BJ (cell line): ENCODE measurements at regions not wholly inside any gene's neighbourhood (a gene's known extent, or its start where the extent isn't known, plus 50 kb on each side); places are given as distances from the start of the nearest gene placed in this dataset.
"Not testable (repeated sequence)": the region's sequence is repeated elsewhere in the genome, so short reads cannot be mapped to it uniquely, and the experiment has no call there.

Experiments
- CTCF ChIA-PET: fragments of 350-600 bp; formaldehyde crosslinking; extraction: SDS; loops from one replicate; lab custom pipeline; 2021; ENCODE audit warnings: antibody characterized with exemption, inconsistent platforms; lab: Yijun Ruan, JAX
- POLR2A ChIA-PET: fragments of 300-600 bp; sonication (Branson Sonifier 250); formaldehyde crosslinking; extraction: SDS; loops from one replicate; lab custom pipeline; 2021; ENCODE audit warnings: antibody characterized with exemption; lab: Charles Lee
- DNase-seq: peaks from one replicate; pipeline ENCODE4 v3.0.0-alpha.2; 2011; ENCODE audit warnings: low read depth
- H3K27me3 ChIP-seq: 2 replicates; pipeline ENCODE4 v1.6.0; 2011; ENCODE audit warnings: low read length; ENCODE audit not compliant: control insufficient read depth, insufficient read depth
- H3K36me3 ChIP-seq: 2 replicates; pipeline ENCODE4 v1.5.1; 2011; ENCODE audit warnings: low read length; ENCODE audit not compliant: control insufficient read depth, insufficient read depth
- H3K4me3 ChIP-seq: 2 replicates; pipeline ENCODE4 v1.5.1; 2011; ENCODE audit warnings: low read depth, mild to moderate bottlenecking, control low read depth, low read length
- TF ChIP-seq, protein P1 (sequence below): IDR thresholded peaks from 2 replicates; pipeline ENCODE4 v1.5.1; 2011; ENCODE audit warnings: low read depth, mild to moderate bottlenecking, control low read depth, inconsistent platforms, low read length, moderate library complexity; ENCODE audit not compliant: insufficient read depth

DNA sequence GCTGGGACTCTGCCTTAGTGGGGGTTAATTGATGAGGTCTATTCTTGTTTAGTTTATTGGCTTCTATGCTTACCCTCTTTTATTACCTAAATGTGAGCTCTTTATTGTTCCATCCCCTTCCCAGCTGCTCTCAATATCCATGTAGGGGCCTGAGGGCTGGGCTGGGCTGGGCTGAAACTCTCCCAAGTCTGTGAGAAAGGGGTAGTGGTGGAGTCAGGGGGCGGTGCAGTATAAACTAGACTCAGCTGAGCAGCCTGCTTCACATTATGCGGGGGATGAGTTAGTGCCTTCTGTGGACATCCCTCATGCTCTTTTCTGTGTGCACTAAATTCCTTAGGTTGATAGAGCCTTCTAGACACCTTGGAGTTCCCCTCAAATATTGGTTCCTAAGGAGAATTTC, 451.8 kb upstream of the PTGER4 start:
- Histone ChIP-seq H3K4me3 (no peak overlapping the region), H3K36me3 (no peaks in the 10 kb centered on the region), H3K27me3 (no peaks in the 10 kb centered on the region)
- ChIA-PET CTCF (interaction anchor here (0.9 kb wide), 1 partner anchor 265 kb away, joined by 3 read pairs; no protein-coding TSS in a partner anchor), POLR2A (no interaction called here)
- no peak for DNase-seq
- TF ChIP-seq, protein P1, sequence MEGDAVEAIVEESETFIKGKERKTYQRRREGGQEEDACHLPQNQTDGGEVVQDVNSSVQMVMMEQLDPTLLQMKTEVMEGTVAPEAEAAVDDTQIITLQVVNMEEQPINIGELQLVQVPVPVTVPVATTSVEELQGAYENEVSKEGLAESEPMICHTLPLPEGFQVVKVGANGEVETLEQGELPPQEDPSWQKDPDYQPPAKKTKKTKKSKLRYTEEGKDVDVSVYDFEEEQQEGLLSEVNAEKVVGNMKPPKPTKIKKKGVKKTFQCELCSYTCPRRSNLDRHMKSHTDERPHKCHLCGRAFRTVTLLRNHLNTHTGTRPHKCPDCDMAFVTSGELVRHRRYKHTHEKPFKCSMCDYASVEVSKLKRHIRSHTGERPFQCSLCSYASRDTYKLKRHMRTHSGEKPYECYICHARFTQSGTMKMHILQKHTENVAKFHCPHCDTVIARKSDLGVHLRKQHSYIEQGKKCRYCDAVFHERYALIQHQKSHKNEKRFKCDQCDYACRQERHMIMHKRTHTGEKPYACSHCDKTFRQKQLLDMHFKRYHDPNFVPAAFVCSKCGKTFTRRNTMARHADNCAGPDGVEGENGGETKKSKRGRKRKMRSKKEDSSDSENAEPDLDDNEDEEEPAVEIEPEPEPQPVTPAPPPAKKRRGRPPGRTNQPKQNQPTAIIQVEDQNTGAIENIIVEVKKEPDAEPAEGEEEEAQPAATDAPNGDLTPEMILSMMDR = no peak

DNA sequence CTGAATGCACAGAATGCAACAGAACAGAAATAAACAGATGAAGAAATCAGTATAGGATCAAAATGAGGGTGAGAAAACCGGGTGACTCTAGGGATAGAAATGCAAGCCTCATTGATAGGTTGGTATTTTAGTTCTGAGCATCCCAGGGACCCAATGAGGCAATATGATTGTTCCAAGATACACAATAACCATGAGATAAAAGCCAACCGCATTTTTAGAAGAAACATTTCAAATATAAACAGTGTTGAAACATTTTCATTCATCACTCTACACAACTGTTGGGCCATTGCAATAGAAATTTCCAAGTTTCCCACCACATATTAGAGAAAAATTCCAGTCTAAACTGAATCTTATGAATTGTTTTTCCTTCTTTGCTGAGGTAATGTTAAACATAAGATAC, 452.3 kb upstream of the PTGER4 start:
- DNase-seq = no peak
- ChIA-PET POLR2A (no interaction called here), CTCF (no interaction called here)
- H3K4me3 ChIP-seq = no peak overlapping the region
- H3K27me3 ChIP-seq = no peaks in the 10 kb centered on the region
- H3K36me3 ChIP-seq = no peaks in the 10 kb centered on the region
- TF ChIP-seq, protein P1 = no peak

DNA sequence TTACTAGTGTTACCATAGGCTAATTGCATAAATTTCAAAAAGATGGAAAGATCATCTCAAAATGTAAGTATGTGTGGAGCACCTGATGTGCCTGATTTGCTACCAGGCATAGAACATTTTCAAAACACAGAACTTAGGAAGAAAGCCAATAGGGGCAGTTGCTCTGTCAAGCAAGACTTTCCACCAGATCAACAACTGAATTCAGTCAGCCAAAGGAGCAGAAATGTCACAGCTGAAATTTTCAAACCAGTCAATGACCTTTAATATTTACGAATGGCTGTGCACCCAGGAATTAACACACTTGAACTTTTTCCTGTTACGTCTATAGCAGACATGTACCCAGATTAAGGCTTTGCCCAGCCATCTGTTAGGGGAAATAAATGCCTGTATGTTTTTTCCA, 452.8 kb upstream of the PTGER4 start:
- no peak overlapping the region for H3K4me3 ChIP-seq
- no peaks in the 10 kb centered on the region for H3K36me3 ChIP-seq
- H3K27me3 ChIP-seq = no peaks in the 10 kb centered on the region
- no peak for DNase-seq
- ChIA-PET CTCF (no interaction called here), POLR2A (no interaction called here)
- TF ChIP-seq, protein P1 = no peak

DNA sequence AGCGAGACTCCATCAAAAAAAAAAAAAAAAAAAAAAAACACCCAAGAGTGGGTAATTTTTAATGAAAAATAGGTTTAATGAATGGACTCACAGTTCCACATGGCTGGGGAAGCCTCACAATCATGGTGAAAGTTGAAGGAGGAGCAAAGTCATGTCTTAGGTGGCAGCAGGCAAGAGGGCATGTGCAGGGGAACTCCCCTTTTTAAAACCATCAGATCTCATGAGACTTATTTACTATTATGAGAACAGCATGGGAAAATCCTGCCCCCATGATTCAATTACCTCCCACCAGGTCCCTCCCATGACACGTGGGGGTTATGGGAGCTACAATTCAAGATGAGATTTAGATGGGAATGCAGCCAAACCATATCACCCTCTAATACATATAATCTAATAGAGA, 454.6 kb upstream of the PTGER4 start:
- POLR2A ChIA-PET, H3K27me3 ChIP-seq, CTCF ChIA-PET: not testable (repeated sequence)

DNA sequence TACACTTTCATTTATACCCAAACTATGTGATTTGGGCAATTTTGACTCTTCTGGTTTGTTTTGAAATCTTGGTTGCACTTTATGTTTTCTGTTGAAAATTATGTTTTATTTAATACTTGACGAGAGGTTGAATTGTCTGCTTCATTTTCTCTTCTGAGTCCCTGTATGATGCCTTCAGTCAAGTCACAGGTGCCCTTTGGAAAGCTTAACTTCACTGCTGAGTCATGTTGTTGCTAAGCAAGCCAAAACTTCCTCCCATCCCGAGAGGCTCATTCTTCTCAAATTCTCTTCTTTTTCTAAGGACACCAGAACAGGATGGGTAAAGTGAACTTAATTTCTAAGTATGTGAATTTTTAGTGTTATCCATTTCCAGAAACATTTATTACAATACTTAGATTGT, 455.3 kb upstream of the PTGER4 start:
- no peak overlapping the region for H3K4me3 ChIP-seq
- ChIA-PET CTCF (no interaction called here), POLR2A (no interaction called here)
- no peak for DNase-seq
- no peaks in the 10 kb centered on the region for H3K36me3 ChIP-seq
- TF ChIP-seq, protein P1 = no peak
- no peaks in the 10 kb centered on the region for H3K27me3 ChIP-seq

More for the DNA sequence above, 454.6 kb upstream of the PTGER4 start:
- not testable (repeated sequence) for DNase-seq, H3K36me3 ChIP-seq, H3K4me3 ChIP-seq

DNA sequence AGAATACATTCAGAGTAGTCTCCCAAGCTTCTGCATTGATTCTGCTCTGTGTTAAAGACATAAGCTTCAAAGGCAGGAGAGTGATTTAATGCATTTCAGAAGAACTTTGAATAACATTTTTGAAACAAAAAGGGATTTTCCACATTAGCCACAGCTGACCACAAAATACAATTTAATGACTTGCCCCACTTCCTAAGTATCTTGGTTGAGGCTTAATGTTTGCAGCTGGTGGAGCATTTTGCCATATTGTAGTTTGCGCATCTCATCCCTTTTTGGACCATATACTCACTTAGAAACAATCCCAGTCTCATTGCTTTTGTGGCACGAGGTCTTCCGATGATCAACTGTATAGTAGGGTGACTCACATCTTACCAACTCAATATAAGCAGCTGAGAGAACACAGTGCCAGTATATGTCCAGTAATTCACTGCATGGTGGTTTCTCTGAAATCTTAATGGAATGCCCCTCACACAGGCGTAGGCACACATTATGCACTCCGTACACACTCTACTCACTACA, 455.8 kb upstream of the PTGER4 start:
- Histone ChIP-seq H3K27me3 (no peaks in the 10 kb centered on the region), H3K4me3 (no peak overlapping the region), H3K36me3 (no peaks in the 10 kb centered on the region)
- CTCF ChIA-PET = no interaction called here
- POLR2A ChIA-PET = no interaction called here
- TF ChIP-seq, protein P1 = no peak
- peak; percentile 39 for DNase-seq
